ENCODE measurements at regions not wholly inside any gene's neighbourhood (a gene's known extent, or its start where the extent isn't known, plus 50 kb on each side); places are given as distances from the start of the nearest gene placed in this dataset.

DNA sequence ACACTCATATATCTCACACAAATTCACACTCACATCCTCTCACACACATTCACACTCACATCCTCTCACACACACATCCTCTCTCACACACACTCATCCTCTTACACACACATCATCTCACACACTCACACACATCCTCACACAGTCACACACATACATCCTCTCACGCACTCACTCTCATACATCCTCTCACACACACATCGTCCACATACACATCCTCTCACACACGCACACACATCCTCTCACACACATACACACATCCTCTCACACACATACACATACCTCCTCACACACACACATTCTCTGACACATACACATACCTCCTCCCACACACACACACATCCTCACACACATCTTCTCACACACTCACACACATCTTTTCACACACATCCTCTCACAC, 129.1 kb upstream of the SLC30A5 start:
- intact Hi-C loops (cut with micrococcal nuclease; ENCODE audit: unreplicated experiment), result loop anchor here (5.0 kb wide), 1 partner anchor 677 kb away; no protein-coding TSS in a partner anchor
- H3K36me3 ChIP-seq (ENCODE audit: control insufficient read depth, insufficient read depth, low read length), result no peaks in the 10 kb centered on the region
- ChIA-PET CTCF (no interaction called here), POLR2A (no interaction called here)
- BruUV-seq (replicated peaks), result no TSS peak
- TF ChIP-seq, protein P1, sequence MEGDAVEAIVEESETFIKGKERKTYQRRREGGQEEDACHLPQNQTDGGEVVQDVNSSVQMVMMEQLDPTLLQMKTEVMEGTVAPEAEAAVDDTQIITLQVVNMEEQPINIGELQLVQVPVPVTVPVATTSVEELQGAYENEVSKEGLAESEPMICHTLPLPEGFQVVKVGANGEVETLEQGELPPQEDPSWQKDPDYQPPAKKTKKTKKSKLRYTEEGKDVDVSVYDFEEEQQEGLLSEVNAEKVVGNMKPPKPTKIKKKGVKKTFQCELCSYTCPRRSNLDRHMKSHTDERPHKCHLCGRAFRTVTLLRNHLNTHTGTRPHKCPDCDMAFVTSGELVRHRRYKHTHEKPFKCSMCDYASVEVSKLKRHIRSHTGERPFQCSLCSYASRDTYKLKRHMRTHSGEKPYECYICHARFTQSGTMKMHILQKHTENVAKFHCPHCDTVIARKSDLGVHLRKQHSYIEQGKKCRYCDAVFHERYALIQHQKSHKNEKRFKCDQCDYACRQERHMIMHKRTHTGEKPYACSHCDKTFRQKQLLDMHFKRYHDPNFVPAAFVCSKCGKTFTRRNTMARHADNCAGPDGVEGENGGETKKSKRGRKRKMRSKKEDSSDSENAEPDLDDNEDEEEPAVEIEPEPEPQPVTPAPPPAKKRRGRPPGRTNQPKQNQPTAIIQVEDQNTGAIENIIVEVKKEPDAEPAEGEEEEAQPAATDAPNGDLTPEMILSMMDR (IDR thresholded peaks at IDR 0.05), result no peak
- TF ChIP-seq POLR2AphosphoS5 (IDR thresholded peaks at IDR 0.05; ENCODE audit: low read depth, low read length) (no peak), REST (IDR thresholded peaks at IDR 0.05; ENCODE audit: insufficient read depth in 1 of 2, low read depth in 2 of 2, low read length in 1 of 2) (no peak), TCF7L2 (IDR thresholded peaks at IDR 0.05; ENCODE audit: low read depth, low read length) (no peak), SIN3A (IDR thresholded peaks at IDR 0.05; ENCODE audit: borderline replicate concordance, insufficient read depth, low read depth, low read length) (no peak)
- no peak overlapping the region for H3K27ac ChIP-seq (ENCODE audit: low read length)
- no peaks in the 10 kb centered on the region for H3K9me3 ChIP-seq (ENCODE audit: control insufficient read depth, insufficient read depth, low read depth, low read length)
- ATAC-seq (no peak), DNase-seq (ENCODE audit: low read depth, low spot score) (no peak)
- in situ Hi-C loops (cut with HindIII; ENCODE audit: low pct_unique_long_range_greater_than_20kb, low sequenced_read_pairs), result no loop called here
- no peaks in the 10 kb centered on the region for H3K4me1 ChIP-seq (ENCODE audit: control insufficient read depth, insufficient read depth, low read length)
- no peak overlapping the region for H3K4me3 ChIP-seq (ENCODE audit: low read depth in 2 of 2, low read length in 2 of 2)
- H3K27me3 ChIP-seq (ENCODE audit: control insufficient read depth, insufficient read depth, low read length), result peaks cover 5% of the 10 kb centered on the region; the same call in 1 of the 2 replicates

GRCh38 chr5:68965926-68966325, 127.9 kb upstream of the SLC30A5 start:
- Histone ChIP-seq H3K27ac (ENCODE audit: low read length) (no peak overlapping the region), H3K9me3 (ENCODE audit: control insufficient read depth, insufficient read depth, low read depth, low read length) (no peaks in the 10 kb centered on the region), H3K4me3 (ENCODE audit: low read depth in 2 of 2, low read length in 2 of 2) (no peak overlapping the region), H3K27me3 (ENCODE audit: control insufficient read depth, insufficient read depth, low read length) (peaks cover 10% of the 10 kb centered on the region; the same call in 1 of the 2 replicates), H3K4me1 (ENCODE audit: control insufficient read depth, insufficient read depth, low read length) (no peaks in the 10 kb centered on the region), H3K36me3 (ENCODE audit: control insufficient read depth, insufficient read depth, low read length) (no peaks in the 10 kb centered on the region)
- ChIA-PET CTCF (no interaction called here), POLR2A (no interaction called here)
- DNase-seq (ENCODE audit: low read depth, low spot score) (no peak), ATAC-seq (no peak)
- BruUV-seq (replicated peaks), result no TSS peak
- intact Hi-C loops (cut with micrococcal nuclease; ENCODE audit: unreplicated experiment) (no loop called here), in situ Hi-C loops (cut with HindIII; ENCODE audit: low pct_unique_long_range_greater_than_20kb, low sequenced_read_pairs) (no loop called here)
- TF ChIP-seq TCF7L2 (IDR thresholded peaks at IDR 0.05; ENCODE audit: low read depth, low read length), result no peak
- TF ChIP-seq, protein P1 (IDR thresholded peaks at IDR 0.05), result no peak
- TF ChIP-seq SIN3A (IDR thresholded peaks at IDR 0.05; ENCODE audit: borderline replicate concordance, insufficient read depth, low read depth, low read length), result no peak
- no peak for TF ChIP-seq REST (IDR thresholded peaks at IDR 0.05; ENCODE audit: insufficient read depth in 1 of 2, low read depth in 2 of 2, low read length in 1 of 2)
- TF ChIP-seq POLR2AphosphoS5 (IDR thresholded peaks at IDR 0.05; ENCODE audit: low read depth, low read length), result no peak
